OCI-LY7 (cell line): ENCODE measurements at regions not wholly inside any gene's neighbourhood (a gene's known extent, or its start where the extent isn't known, plus 50 kb on each side); places are given as distances from the start of the nearest gene placed in this dataset.

Experiments
- BruUV-seq: library from RNA; stranded (reverse); fragments of 400-500 nt; replicated peaks from 2 replicates; lab custom pipeline; 2021; lab: Mats Ljungman, UMichigan
- CTCF ChIA-PET: fragments of 300-600 bp; sonication (Branson Sonifier 250); formaldehyde crosslinking; loops from one replicate; lab custom pipeline; 2022; ENCODE audit warnings: antibody characterized with exemption; ENCODE audit not compliant: unreplicated experiment; lab: Charles Lee
- POLR2A ChIA-PET: fragments of 300-600 bp; sonication (Branson Sonifier 250); formaldehyde crosslinking; loops from one replicate; lab custom pipeline; 2022; ENCODE audit warnings: antibody characterized with exemption; lab: Charles Lee
- DNase-seq: peaks from one replicate; pipeline ENCODE4 v3.0.0-alpha.2; 2015; ENCODE audit warnings: low spot score
- H2AFZ ChIP-seq: fragments of 200-600 bp; sonication (generic), shearing (Covaris generic); 2 replicates; pipeline ENCODE4 v1.6.1; 2014; ENCODE audit warnings: mild to moderate bottlenecking, antibody characterized with exemption, low read length, moderate library complexity
- H3K27ac ChIP-seq: fragments of 200-600 bp; sonication (generic); 2 replicates; pipeline ENCODE4 v1.5.1; 2014; ENCODE audit warnings: mixed run types, low read depth, mild to moderate bottlenecking, moderate library complexity, low read length, inconsistent platforms; ENCODE audit not compliant: poor library complexity, severe bottlenecking
- H3K36me3 ChIP-seq: fragments of 200-600 bp; sonication (generic); 2 replicates; pipeline ENCODE4 v1.6.1; 2014; ENCODE audit warnings: mild to moderate bottlenecking, antibody characterized with exemption, low read length, moderate library complexity, mixed read lengths; ENCODE audit not compliant: insufficient read depth
- H3K4me1 ChIP-seq: fragments of 200-600 bp; sonication (generic); 2 replicates; pipeline ENCODE4 v1.5.1; 2014; ENCODE audit warnings: mild to moderate bottlenecking, low read length; ENCODE audit not compliant: insufficient read depth, poor library complexity, severe bottlenecking
- H3K4me2 ChIP-seq: fragments of 200-600 bp; sonication (generic); 2 replicates; pipeline ENCODE4 v1.6.1; 2014; ENCODE audit warnings: mild to moderate bottlenecking, low read length
- H3K4me3 ChIP-seq: fragments of 200-600 bp; sonication (generic); 2 replicates; pipeline ENCODE4 v1.5.1; 2014; ENCODE audit warnings: mild to moderate bottlenecking, low read depth, low read length; ENCODE audit not compliant: poor library complexity, severe bottlenecking
- H3K79me2 ChIP-seq: fragments of 200-600 bp; sonication (generic); 2 replicates; pipeline ENCODE4 v1.6.1; 2016; ENCODE audit warnings: low read depth, mild to moderate bottlenecking, low read length, moderate library complexity, mixed read lengths; ENCODE audit not compliant: insufficient read depth
- H3K9me2 ChIP-seq: fragments of 200-600 bp; sonication (generic); 2 replicates; pipeline ENCODE4 v1.6.1; 2016; ENCODE audit warnings: mild to moderate bottlenecking, low read length, mixed read lengths; ENCODE audit not compliant: insufficient read depth
- H3K9me3 ChIP-seq: fragments of 200-600 bp; sonication (generic); 2 replicates; pipeline ENCODE4 v1.6.1; 2014; ENCODE audit warnings: mild to moderate bottlenecking, mixed run types, low read length, mixed read lengths
- H4K20me1 ChIP-seq: fragments of 200-600 bp; sonication (generic); 2 replicates; pipeline ENCODE4 v1.6.1; 2014; ENCODE audit warnings: mild to moderate bottlenecking, antibody characterized with exemption, low read length, moderate library complexity, mixed read lengths; ENCODE audit not compliant: insufficient read depth
- EZH2phosphoT487 ChIP-seq: fragments of 200-600 bp; sonication (generic); IDR thresholded peaks from 2 replicates; pipeline ENCODE4 v1.6.1; 2018; ENCODE audit warnings: low read depth, borderline replicate concordance, mild to moderate bottlenecking, mixed run types, antibody characterized with exemption, low read length, moderate library complexity, mixed read lengths
- intact Hi-C: fragments of 100-400 bp; cut with micrococcal nuclease; formaldehyde crosslinking; loops from one replicate; pipeline ENCODE4 v1.10.0; 2022; ENCODE audit not compliant: unreplicated experiment
- TF ChIP-seq, protein P1 (sequence below): fragments of 200-600 bp; sonication (generic); conservative IDR thresholded peaks from 2 replicates; pipeline ENCODE4 v1.5.1; 2014; ENCODE audit warnings: mild to moderate bottlenecking, antibody characterized with exemption, low read length, moderate library complexity, mixed read lengths

DNA sequence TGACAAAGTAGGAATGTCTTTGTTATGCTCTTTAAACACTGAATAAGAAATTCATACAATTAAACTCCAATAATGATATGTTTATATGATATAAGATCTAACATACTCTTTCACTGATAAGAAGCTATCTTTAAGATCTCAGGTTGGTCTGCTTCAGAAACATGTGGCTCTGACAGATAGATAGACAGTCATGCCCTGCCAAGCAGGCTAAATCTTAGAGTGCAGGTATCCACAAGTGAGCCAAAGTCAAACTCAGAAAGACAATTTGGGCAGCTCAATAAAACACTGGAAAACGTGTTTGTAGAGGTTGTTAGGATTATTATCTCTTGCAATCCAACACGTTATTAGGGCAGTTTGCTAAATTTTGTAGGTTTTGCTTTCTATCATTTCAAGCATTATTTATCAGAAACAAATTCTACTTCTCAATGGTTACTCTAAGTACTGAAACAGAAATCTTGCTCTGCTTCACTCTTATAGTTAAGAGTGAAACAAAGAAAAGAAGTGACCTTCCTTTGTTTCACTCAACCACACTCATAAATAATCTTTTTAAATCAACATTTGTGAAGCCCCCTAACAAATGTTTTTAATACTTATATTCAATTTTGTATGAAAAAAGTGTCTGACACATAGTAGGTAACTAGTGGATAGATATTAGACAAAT, 1255.6 kb downstream of the DIAPH3 start:
- no peak for DNase-seq
- no peaks in the 10 kb centered on the region for H3K4me1 ChIP-seq
- H3K27ac ChIP-seq: no peak overlapping the region
- no TSS peak for BruUV-seq
- no peaks in the 10 kb centered on the region for H4K20me1 ChIP-seq
- TF ChIP-seq, protein P1, sequence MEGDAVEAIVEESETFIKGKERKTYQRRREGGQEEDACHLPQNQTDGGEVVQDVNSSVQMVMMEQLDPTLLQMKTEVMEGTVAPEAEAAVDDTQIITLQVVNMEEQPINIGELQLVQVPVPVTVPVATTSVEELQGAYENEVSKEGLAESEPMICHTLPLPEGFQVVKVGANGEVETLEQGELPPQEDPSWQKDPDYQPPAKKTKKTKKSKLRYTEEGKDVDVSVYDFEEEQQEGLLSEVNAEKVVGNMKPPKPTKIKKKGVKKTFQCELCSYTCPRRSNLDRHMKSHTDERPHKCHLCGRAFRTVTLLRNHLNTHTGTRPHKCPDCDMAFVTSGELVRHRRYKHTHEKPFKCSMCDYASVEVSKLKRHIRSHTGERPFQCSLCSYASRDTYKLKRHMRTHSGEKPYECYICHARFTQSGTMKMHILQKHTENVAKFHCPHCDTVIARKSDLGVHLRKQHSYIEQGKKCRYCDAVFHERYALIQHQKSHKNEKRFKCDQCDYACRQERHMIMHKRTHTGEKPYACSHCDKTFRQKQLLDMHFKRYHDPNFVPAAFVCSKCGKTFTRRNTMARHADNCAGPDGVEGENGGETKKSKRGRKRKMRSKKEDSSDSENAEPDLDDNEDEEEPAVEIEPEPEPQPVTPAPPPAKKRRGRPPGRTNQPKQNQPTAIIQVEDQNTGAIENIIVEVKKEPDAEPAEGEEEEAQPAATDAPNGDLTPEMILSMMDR: no peak
- TF ChIP-seq EZH2phosphoT487: no peak
- ChIA-PET CTCF (no interaction called here), POLR2A (interaction anchor here (0.6 to 0.8 kb wide), 3 partner anchors 18 to 321 kb away, joined by 3 to 4 read pairs (median 3); no protein-coding TSS in a partner anchor)
- H3K9me2 ChIP-seq: no peaks in the 10 kb centered on the region
- intact Hi-C loops: loop anchor here (5.0 kb wide), 1 partner anchor 54 kb away; no protein-coding TSS in a partner anchor
- no peak overlapping the region for H2AFZ ChIP-seq
- no peaks in the 10 kb centered on the region for H3K9me3 ChIP-seq
- H3K4me2 ChIP-seq: no peak overlapping the region
- H3K4me3 ChIP-seq: no peak overlapping the region
- H3K36me3 ChIP-seq: no peaks in the 10 kb centered on the region
- no peaks in the 10 kb centered on the region for H3K79me2 ChIP-seq

- ChIA-PET POLR2A (interaction anchor here (1.3 kb wide), 1 partner anchor 9 kb away, joined by 5 read pairs; no protein-coding TSS in a partner anchor), CTCF (no interaction called here)
- Histone ChIP-seq H3K36me3 (no peaks in the 10 kb centered on the region), H3K27ac (no peak overlapping the region), H2AFZ (no peak overlapping the region), H3K4me1 (no peaks in the 10 kb centered on the region), H4K20me1 (no peaks in the 10 kb centered on the region), H3K9me2 (peaks cover 3% of the 10 kb centered on the region; the same call in 1 of the 2 replicates), H3K4me3 (no peak overlapping the region), H3K4me2 (no peak overlapping the region), H3K79me2 (no peaks in the 10 kb centered on the region), H3K9me3 (no peaks in the 10 kb centered on the region)
- intact Hi-C loops: no loop called here
- DNase-seq: no peak
- BruUV-seq: no TSS peak
- TF ChIP-seq, protein P1: no peak
- no peak for TF ChIP-seq EZH2phosphoT487
Observed at GRCh38 chr13:58919551-58919950, 1244.2 kb downstream of the DIAPH3 start.

DNA sequence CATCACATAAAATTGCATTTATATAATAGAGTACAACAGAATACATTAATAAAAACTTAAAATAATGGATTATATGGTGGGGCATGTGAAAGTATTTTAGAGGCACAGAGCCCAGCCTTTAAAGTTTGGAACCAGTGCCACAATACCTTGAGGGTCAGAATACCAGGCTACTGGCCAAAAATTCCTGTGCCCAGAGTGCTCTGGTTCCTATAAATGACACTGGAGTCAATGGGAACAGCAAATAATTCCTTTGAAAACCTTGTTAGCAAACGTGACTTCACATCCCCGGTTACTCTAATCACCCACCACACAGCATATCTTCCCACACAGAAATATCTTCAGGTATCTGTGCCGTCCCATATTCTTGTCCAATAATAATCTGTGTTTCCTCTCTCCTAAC, 1242.6 kb downstream of the DIAPH3 start:
- intact Hi-C loops: no loop called here
- Histone ChIP-seq H4K20me1 (no peaks in the 10 kb centered on the region), H2AFZ (no peak overlapping the region), H3K4me3 (no peak overlapping the region), H3K36me3 (no peaks in the 10 kb centered on the region), H3K27ac (no peak overlapping the region), H3K9me3 (no peaks in the 10 kb centered on the region), H3K9me2 (0 out of 2 replicates have a peak, but pooled peaks cover 3% of the 10 kb centered on the region), H3K4me2 (no peak overlapping the region), H3K4me1 (no peaks in the 10 kb centered on the region), H3K79me2 (no peaks in the 10 kb centered on the region)
- no peak for DNase-seq
- TF ChIP-seq, protein P1: no peak
- TF ChIP-seq EZH2phosphoT487: no peak
- ChIA-PET CTCF (no interaction called here), POLR2A (interaction anchor here (1.1 kb wide), 2 partner anchors 10 to 16 kb away, joined by 3 to 4 read pairs; no protein-coding TSS in a partner anchor)
- no TSS peak for BruUV-seq
